H1 (cell line): ENCODE measurements at regions not wholly inside any gene's neighbourhood (a gene's known extent, or its start where the extent isn't known, plus 50 kb on each side); places are given as distances from the start of the nearest gene placed in this dataset.

Source experiments
- CEBPB ChIP-seq: IDR thresholded peaks from 2 replicates; pipeline ENCODE4 v1.6.1; 2012; ENCODE audit warnings: low read depth, low read length
- EP300 ChIP-seq, 2 experiments: IDR thresholded peaks; 1 replicate in 1 of 2; 2 replicates in 1 of 2; pipeline ENCODE4 v1.6.1; 2011 to 2012; ENCODE audit warnings: low read depth in 2 of 2, low read length in 2 of 2, mild to moderate bottlenecking in 2 of 2, borderline replicate concordance in 1 of 2, inconsistent platforms in 1 of 2, moderate library complexity in 1 of 2
- RNF2 ChIP-seq: fragments of 200-900, 300-1000 bp; sonication (generic); IDR thresholded peaks from 2 replicates; pipeline ENCODE4 v1.7.1; 2016; ENCODE audit warnings: borderline replicate concordance, low read depth, mild to moderate bottlenecking, antibody characterized with exemption, low read length; ENCODE audit not compliant: poor library complexity, severe bottlenecking; ENCODE audit errors: missing control alignments
- SIN3A ChIP-seq, 2 experiments: IDR thresholded peaks in 1 of 2; conservative IDR thresholded peaks in 1 of 2; 2 replicates each; pipeline ENCODE4 v1.6.1; 2011 to 2012; ENCODE audit warnings: low read length in 2 of 2, improper control_type of control experiment in 1 of 2, low read depth in 1 of 2, mild to moderate bottlenecking in 1 of 2
- TAF1 ChIP-seq: IDR thresholded peaks from 2 replicates; pipeline ENCODE4 v1.6.1; 2011; ENCODE audit warnings: mild to moderate bottlenecking, low read depth, low read length
- TF ChIP-seq, protein P1 (sequence below), 3 experiments: IDR thresholded peaks; 1 replicate in 2 of 3; 2 replicates in 1 of 3; pipeline versions ENCODE4 v1.5.1 to v1.6.1; 2011; ENCODE audit warnings: low read length in 3 of 3, mild to moderate bottlenecking in 3 of 3, inconsistent platforms in 2 of 3, low read depth in 1 of 3, moderate library complexity in 1 of 3; ENCODE audit not compliant: insufficient read depth in 1 of 3; ENCODE audit errors: control extremely low read depth in 1 of 3

DNA sequence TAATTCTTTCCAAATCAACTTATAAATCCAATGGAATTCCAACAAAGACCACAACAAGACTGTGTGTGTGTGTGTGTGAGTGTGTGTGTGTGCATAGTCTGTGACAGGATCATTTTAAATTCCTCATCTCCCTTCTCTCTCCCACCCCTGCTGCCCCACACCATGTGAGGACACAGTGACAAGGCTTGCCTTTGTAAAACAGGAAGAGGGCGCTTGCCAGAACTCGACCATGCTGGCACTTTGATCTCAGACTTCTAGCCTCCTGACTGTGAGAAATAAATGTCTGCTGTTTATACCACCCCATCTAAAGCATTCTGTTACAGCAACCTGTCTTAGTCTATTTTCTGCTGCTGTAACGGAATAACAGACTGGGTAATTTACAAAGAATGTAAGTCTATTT lies 99.1 kb downstream of the NSMCE3 start:
- TF ChIP-seq TAF1: no peak
- TF ChIP-seq CEBPB: no peak
- TF ChIP-seq SIN3A (conservative IDR thresholded peaks at IDR 0.05 in 1 of 2, IDR thresholded peaks at IDR 0.05 in 1 of 2; ENCODE audit: low read depth in 1 of 2, low read length in 2 of 2): no peak
- TF ChIP-seq, protein P1, sequence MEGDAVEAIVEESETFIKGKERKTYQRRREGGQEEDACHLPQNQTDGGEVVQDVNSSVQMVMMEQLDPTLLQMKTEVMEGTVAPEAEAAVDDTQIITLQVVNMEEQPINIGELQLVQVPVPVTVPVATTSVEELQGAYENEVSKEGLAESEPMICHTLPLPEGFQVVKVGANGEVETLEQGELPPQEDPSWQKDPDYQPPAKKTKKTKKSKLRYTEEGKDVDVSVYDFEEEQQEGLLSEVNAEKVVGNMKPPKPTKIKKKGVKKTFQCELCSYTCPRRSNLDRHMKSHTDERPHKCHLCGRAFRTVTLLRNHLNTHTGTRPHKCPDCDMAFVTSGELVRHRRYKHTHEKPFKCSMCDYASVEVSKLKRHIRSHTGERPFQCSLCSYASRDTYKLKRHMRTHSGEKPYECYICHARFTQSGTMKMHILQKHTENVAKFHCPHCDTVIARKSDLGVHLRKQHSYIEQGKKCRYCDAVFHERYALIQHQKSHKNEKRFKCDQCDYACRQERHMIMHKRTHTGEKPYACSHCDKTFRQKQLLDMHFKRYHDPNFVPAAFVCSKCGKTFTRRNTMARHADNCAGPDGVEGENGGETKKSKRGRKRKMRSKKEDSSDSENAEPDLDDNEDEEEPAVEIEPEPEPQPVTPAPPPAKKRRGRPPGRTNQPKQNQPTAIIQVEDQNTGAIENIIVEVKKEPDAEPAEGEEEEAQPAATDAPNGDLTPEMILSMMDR (IDR thresholded peaks at IDR 0.05; ENCODE audit: control extremely low read depth in 1 of 3, insufficient read depth in 1 of 3, low read depth in 1 of 3, low read length in 3 of 3): no peak
- no peak for TF ChIP-seq EP300 (IDR thresholded peaks at IDR 0.05; ENCODE audit: borderline replicate concordance in 1 of 2, low read depth in 2 of 2, low read length in 2 of 2)
- no peak for TF ChIP-seq RNF2
